Heart left ventricle (tissue), 16 donors: ENCODE measurements at regions not wholly inside any gene's neighbourhood (a gene's known extent, or its start where the extent isn't known, plus 50 kb on each side); places are given as distances from the start of the nearest gene placed in this dataset.

Source experiments
- ATAC-seq, 4 donors: fragments of 200-7000 bp; cut with Tn5 transposase; one replicate each; pipeline ENCODE4 v1.9.1; 2020 to 2022; ENCODE audit warnings: moderate library complexity in 4 of 4, mild to moderate bottlenecking in 3 of 4, moderate number of reproducible peaks in 1 of 4
- DNase-seq, 5 donors: peaks; one replicate each; pipeline ENCODE4 v3.0.0-alpha.2; 2020
- H3K27ac ChIP-seq, 12 donors: fragments of 200-600 bp; sonication (generic) in 4 of 12; one replicate each; pipeline versions ENCODE4 v1.5.0 to v1.8.0; 2016 to 2022; ENCODE audit warnings: mild to moderate bottlenecking in 2 of 12
- H3K27me3 ChIP-seq, 9 donors: fragments of 200-600 bp; sonication (generic) in 2 of 9; one replicate each; pipeline versions ENCODE4 v1.5.1 to v1.8.0; 2016 to 2022; ENCODE audit warnings: mild to moderate bottlenecking in 3 of 9
- H3K36me3 ChIP-seq, 9 donors: fragments of 200-600 bp; sonication (generic) in 2 of 9; one replicate each; pipeline versions ENCODE4 v1.5.0 to v1.8.0; 2018 to 2022; ENCODE audit warnings: mild to moderate bottlenecking in 2 of 9
- H3K4me1 ChIP-seq, 12 donors: fragments of 200-600 bp; sonication (generic) in 4 of 12; one replicate each; pipeline versions ENCODE4 v1.5.0 to v1.8.0; 2016 to 2022; ENCODE audit warnings: mild to moderate bottlenecking in 3 of 12
- H3K4me3 ChIP-seq, 12 donors: fragments of 200-600 bp; sonication (generic) in 4 of 12; one replicate each; pipeline versions ENCODE4 v1.5.0 to v1.8.0; 2017 to 2022; ENCODE audit warnings: mild to moderate bottlenecking in 9 of 12, moderate library complexity in 4 of 12
- H3K9me3 ChIP-seq, 12 donors: fragments of 200-600 bp; sonication (generic) in 4 of 12; one replicate each; pipeline versions ENCODE4 v1.5.0 to v1.8.0; 2016 to 2022; ENCODE audit warnings: mild to moderate bottlenecking in 1 of 12
- CTCF ChIP-seq, 12 donors: fragments of 200-600 bp; sonication (generic) in 4 of 12; IDR thresholded peaks; one replicate each; pipeline versions ENCODE4 v1.5.0 to v1.8.0; 2018 to 2022; ENCODE audit warnings: antibody characterized with exemption in 12 of 12, mild to moderate bottlenecking in 5 of 12
- POLR2A ChIP-seq, 2 donors: fragments of 450-650 bp; IDR thresholded peaks; one replicate each; pipeline ENCODE4 v1.6.1; 2017; ENCODE audit warnings: antibody characterized with exemption in 2 of 2, mild to moderate bottlenecking in 2 of 2, moderate library complexity in 2 of 2
- WGBS, 4 donors: extraction: QIAGEN DNeasy Blood & Tissue Kit in 2 of 4; methylation state at CpG; one replicate each; pipeline versions ENCODE4 v1.1.5 to v1.1.7; 2013 to 2018; 5-methylcytosine and 5-hydroxymethylcytosine counted together
- intact Hi-C, 10 donors: fragments of 100-400 bp; cut with DNase I; formaldehyde crosslinking; loops; one replicate each; pipeline versions ENCODE4 v1.11.1 to v1.14.2; 2022
- donor health status: ischemic (EF 13 %, LVEDD 7.1; RV severe dilation, severe dysfunction).
- donor health status: healthy with polysubstance abuse.
- donor health status: DM: no; HTN: yes; CAD: no.
- donor health status: DM: no; HTN: no; CAD: no.
- donor health status: ischemic (EF 25% LVEDD 6.9; RV normal size, moderate dysfunction).
- donor health status: ischemic (EF 25% LVEDD 5.7; RV mildly dilated, moderate dysfunction).
- donor health status: healthy.
- donor health status: DM: yes; HTN: yes; CAD: no.
- donor health status: ischemic (EF 35%, LVEDD 5.7; RV mildly dilated, moderate dysfunction).
- donor health status: nonischemic (EF 11% LVEDD 7.7; RV severe dilation, severe dysfunction).
- donor health status: DM: yes; HTN: yes; CAD: no.
- donor health status: PGD.
- donor health status: ischemic (EF 29% LVEDD 5.4; RV normal size, mild dysfunction).
- donor health status: nonischemic (EF 23%, LVEDD 6.1; RV moderate dilation, normal function).

DNA sequence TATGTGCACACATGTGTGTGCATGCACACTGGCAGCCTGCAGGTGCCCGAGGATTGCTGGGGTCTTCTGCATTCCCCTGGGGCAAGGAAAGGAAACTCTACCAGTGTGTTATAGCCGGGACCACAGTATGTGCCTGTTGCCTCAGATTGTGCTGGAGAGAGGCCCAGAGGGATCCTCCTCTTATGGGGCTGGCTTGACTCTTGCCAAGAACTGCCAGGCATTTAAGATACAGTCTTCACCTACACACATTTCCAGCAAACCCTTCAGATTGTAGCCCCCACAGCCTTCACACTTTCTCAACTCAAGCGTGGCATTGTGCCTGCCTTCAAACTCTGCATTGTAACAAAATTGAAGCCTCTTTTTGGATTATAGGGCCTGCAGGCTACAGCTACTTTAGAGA, 176.7 kb upstream of the DYRK2 start:
- DNase-seq, result peak in 3 of 5 donors; percentile 31 to 59 (median 40)
- intact Hi-C loops, result no loop called here
- peak overlapping the region in 11 of 12 donors; percentile 8 to 69 (median 52) for H3K27ac ChIP-seq

GRCh38 chr12:67472539-67472938, 176.0 kb upstream of the DYRK2 start:
- Histone ChIP-seq H3K9me3 (peaks cover 0 to 6% (median 0%) of the 10 kb centered on the region in 12 donors), H3K36me3 (no peaks in the 10 kb centered on the region), H3K27me3 (no peaks in the 10 kb centered on the region), H3K27ac (peak overlapping the region in 10 of 12 donors; percentile 39 to 69 (median 54)), H3K4me3 (no peak overlapping the region), H3K4me1 (peaks cover 0 to 32% (median 14%) of the 10 kb centered on the region in 12 donors)
- WGBS, 4 donors, result 5 to 20% (median 15%) methylated on average over 1 of the region's 1 CpG
- TF ChIP-seq POLR2A (IDR thresholded peaks at IDR 0.05) (no peak), CTCF (IDR thresholded peaks at IDR 0.05) (no peak)
- DNase-seq (peak in 4 of 5 donors; percentile 45 to 73 (median 58)), ATAC-seq (peak; percentile 94 to 97 (median 94))
- intact Hi-C loops, result no loop called here

More for the DNA sequence above, 176.7 kb upstream of the DYRK2 start:
- 27 to 41% (median 36%) methylated on average over 3 of the region's 3 CpGs for WGBS, 4 donors
- Histone ChIP-seq H3K36me3 (no peaks in the 10 kb centered on the region), H3K27me3 (no peaks in the 10 kb centered on the region), H3K4me1 (peaks cover 0 to 32% (median 14%) of the 10 kb centered on the region in 12 donors), H3K4me3 (no peak overlapping the region), H3K9me3 (peaks cover 0 to 13% (median 0%) of the 10 kb centered on the region in 12 donors)
- no peak for TF ChIP-seq POLR2A (IDR thresholded peaks at IDR 0.05)
- no peak for TF ChIP-seq CTCF (IDR thresholded peaks at IDR 0.05)
- peak; percentile 73 to 86 (median 80) for ATAC-seq

DNA sequence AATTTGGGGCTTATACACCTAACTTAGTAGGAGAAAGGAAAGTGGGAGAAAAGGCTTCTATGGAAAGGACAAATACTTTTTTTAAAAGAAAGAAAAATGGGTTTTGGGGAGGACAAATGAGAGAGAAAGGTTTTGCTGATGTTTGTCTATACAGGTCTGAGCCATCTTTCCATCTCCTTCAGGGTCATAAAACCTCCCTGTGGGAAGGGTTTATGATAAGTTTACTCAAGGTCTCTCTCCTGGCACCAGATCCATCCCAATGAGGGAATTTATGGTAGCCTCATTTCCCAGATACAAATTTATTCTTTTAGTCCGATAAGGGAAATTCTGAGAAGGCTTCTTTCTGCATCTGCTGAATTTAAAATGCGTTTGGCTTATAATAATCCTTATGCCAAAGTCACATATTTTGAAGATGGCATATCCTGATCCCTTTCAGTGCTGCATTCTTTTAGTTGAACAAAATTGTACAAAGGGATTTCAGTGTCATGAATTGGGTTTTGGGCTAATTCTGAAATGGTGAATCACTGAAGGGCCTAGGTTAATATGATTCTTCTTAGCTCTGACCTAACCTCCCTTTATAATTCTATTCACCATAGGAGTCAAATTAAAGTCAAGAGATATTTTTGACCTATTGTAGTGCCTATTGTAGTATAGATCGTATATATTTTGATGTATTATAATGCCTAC, 173.5 kb upstream of the DYRK2 start:
- Histone ChIP-seq H3K36me3 (no peaks in the 10 kb centered on the region), H3K4me3 (no peak overlapping the region), H3K4me1 (peaks cover 0 to 24% (median 13%) of the 10 kb centered on the region in 12 donors), H3K27ac (no peak overlapping the region), H3K27me3 (no peaks in the 10 kb centered on the region), H3K9me3 (no peaks in the 10 kb centered on the region)
- no peak for ATAC-seq
- intact Hi-C loops, result no loop called here
- DNase-seq, result no peak
- 93 to 98% (median 96%) methylated on average over 3 of the region's 3 CpGs for WGBS, 4 donors
- no peak for TF ChIP-seq CTCF (IDR thresholded peaks at IDR 0.05)
- TF ChIP-seq POLR2A (IDR thresholded peaks at IDR 0.05), result no peak

GRCh38 chr12:67475725-67476124, 172.8 kb upstream of the DYRK2 start:
- Histone ChIP-seq H3K27ac (no peak overlapping the region), H3K4me1 (peaks cover 0 to 20% (median 13%) of the 10 kb centered on the region in 12 donors), H3K4me3 (no peak overlapping the region), H3K36me3 (no peaks in the 10 kb centered on the region), H3K9me3 (no peaks in the 10 kb centered on the region), H3K27me3 (no peaks in the 10 kb centered on the region)
- TF ChIP-seq CTCF (IDR thresholded peaks at IDR 0.05) (no peak), POLR2A (IDR thresholded peaks at IDR 0.05) (no peak)
- DNase-seq (no peak), ATAC-seq (no peak)
- intact Hi-C loops, result no loop called here
- 59 to 81% (median 65%) methylated on average over 2 of the region's 2 CpGs for WGBS, 4 donors
